ENCODE measurements at regions not wholly inside any gene's neighbourhood (a gene's known extent, or its start where the extent isn't known, plus 50 kb on each side); places are given as distances from the start of the nearest gene placed in this dataset.
"Not testable (repeated sequence)": the region's sequence is repeated elsewhere in the genome, so short reads cannot be mapped to it uniquely, and the experiment has no call there.

DNA sequence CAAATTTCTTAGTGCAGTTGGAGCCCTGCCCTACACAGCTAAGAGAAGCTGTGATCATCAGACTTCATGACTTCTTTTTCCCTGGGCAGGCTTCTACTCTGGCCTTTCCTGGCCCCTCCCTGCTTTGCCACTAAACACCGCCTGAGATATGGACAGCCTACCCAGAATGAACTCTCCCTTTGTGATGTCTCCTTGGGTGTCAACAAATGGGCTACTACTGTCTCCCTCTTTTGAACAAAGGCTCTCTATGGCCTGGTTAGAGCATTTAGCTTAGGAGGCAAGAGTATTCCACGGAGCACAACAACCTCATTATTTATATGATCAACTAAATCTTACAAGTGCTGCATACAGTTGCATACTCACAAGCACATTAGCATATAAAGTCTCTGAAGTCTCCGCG is 127.6 kb upstream of the HCCS start:
- no peaks in the 10 kb centered on the region for H3K36me3 Mint-ChIP-seq
- no peaks in the 10 kb centered on the region for H3K4me1 Mint-ChIP-seq
- peaks cover 0 to 6% (median 2%) of the 10 kb centered on the region in 3 donors for H3K27me3 Mint-ChIP-seq (ENCODE audit: low read depth in 3 of 3)
- no peak for DNase-seq
- H3K9me3 Mint-ChIP-seq, result peaks cover 7 to 15% (median 9%) of the 10 kb centered on the region in 6 donors
- H3K27ac Mint-ChIP-seq, result no peak overlapping the region
- no peak overlapping the region for H3K4me3 Mint-ChIP-seq

DNA sequence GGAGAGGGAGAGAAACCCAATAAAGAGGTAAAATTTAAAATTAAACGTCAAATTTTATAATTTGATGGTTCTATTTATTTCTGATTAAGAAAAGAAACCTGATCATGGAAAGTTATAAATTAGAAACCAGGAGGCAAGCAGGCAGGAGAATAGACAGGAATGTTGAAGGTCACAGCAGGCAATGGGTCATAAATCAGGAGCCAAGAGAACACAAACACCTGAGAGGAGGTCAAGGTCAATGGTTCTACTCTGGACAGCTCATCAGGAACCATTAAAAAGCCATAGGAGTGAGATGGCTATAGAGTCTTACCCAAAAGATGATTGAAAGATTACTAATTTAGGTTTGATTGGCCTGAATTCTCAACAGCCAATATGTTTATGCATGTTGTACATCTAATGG is 126.9 kb upstream of the HCCS start:
- peaks cover 7 to 12% (median 9%) of the 10 kb centered on the region in 6 donors for H3K9me3 Mint-ChIP-seq
- H3K4me3 Mint-ChIP-seq, result no peak overlapping the region
- no peaks in the 10 kb centered on the region for H3K36me3 Mint-ChIP-seq
- peaks cover 0 to 4% (median 2%) of the 10 kb centered on the region in 3 donors for H3K27me3 Mint-ChIP-seq (ENCODE audit: low read depth in 3 of 3)
- H3K4me1 Mint-ChIP-seq, result no peaks in the 10 kb centered on the region
- DNase-seq, result no peak
- H3K27ac Mint-ChIP-seq, result no peak overlapping the region

DNA sequence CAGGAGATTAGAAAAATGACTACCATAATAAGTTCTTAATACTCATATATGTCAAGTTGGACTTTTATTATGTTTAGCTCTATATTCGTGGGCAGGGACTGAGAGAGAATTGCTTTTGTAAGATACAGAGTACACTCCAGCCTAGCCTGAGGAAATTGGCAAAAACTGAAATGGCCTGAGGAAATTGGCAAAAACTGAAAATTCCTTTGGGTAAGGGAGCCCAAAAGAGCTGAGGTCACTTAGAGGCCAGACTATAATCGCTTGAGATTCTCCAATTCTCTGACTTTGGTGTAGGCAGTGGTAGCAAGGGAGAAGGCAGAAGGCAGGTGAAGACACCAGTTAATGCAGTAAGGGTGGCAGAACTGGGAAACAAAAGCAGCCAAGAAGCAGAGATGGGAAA is 124.5 kb upstream of the HCCS start:
- H3K4me1 Mint-ChIP-seq, result no peaks in the 10 kb centered on the region
- H3K27me3 Mint-ChIP-seq (ENCODE audit: low read depth in 3 of 3), result peaks cover 0 to 6% (median 4%) of the 10 kb centered on the region in 3 donors
- H3K4me3 Mint-ChIP-seq, result no peak overlapping the region
- no peak for DNase-seq
- H3K27ac Mint-ChIP-seq, result no peak overlapping the region
- no peaks in the 10 kb centered on the region for H3K36me3 Mint-ChIP-seq
- H3K9me3 Mint-ChIP-seq, result peaks cover 4 to 15% (median 8%) of the 10 kb centered on the region in 6 donors

DNA sequence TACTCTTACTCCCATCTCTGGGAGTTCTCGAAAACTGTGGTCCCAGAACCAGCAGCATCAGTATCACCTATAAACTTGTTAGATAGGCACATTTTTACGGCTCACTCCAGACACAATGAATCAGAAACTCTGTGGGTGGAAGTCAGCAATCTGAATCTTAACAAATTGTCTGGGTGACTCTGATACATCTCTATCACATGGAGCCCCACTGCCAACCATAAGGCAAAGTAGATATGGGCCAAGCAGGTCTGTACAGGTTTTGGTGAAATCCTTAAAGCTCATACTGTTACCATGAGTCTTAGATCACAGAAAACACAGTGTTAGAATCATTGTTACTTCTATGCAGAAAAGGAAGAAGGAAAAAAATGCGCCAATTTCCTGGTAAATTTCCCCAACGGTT is 122.5 kb upstream of the HCCS start:
- no peaks in the 10 kb centered on the region for H3K36me3 Mint-ChIP-seq
- peaks cover 0 to 6% (median 4%) of the 10 kb centered on the region in 3 donors for H3K27me3 Mint-ChIP-seq (ENCODE audit: low read depth in 3 of 3)
- peaks cover 4 to 18% (median 10%) of the 10 kb centered on the region in 6 donors for H3K9me3 Mint-ChIP-seq
- H3K4me3 Mint-ChIP-seq, result no peak overlapping the region
- H3K27ac Mint-ChIP-seq, result no peak overlapping the region
- H3K4me1 Mint-ChIP-seq, result no peaks in the 10 kb centered on the region
- no peak for DNase-seq

DNA sequence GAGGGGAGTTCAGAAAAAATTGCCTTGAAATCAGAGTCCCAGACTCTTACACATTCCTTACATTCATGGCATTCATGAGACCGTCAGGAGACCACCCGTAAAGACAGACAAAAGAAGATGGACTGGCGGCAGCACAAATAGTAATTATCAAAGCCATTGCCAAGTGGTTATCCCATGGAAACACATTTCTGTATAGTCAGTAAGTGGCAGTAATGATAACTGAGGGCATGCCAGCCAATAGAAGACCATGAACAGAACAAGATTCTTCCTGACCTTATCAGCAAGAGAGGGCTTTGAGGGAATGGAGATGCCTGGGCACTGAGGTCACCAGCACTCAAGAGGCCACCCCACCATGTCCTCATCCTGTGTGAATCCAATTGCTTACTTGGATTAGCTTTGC is 121.7 kb upstream of the HCCS start:
- no peaks in the 10 kb centered on the region for H3K36me3 Mint-ChIP-seq
- no peak for DNase-seq
- peaks cover 4 to 18% (median 10%) of the 10 kb centered on the region in 6 donors for H3K9me3 Mint-ChIP-seq
- peaks cover 0 to 6% (median 3%) of the 10 kb centered on the region in 3 donors for H3K27me3 Mint-ChIP-seq (ENCODE audit: low read depth in 3 of 3)
- H3K4me1 Mint-ChIP-seq, result no peaks in the 10 kb centered on the region
- H3K27ac Mint-ChIP-seq, result no peak overlapping the region
- no peak overlapping the region for H3K4me3 Mint-ChIP-seq

DNA sequence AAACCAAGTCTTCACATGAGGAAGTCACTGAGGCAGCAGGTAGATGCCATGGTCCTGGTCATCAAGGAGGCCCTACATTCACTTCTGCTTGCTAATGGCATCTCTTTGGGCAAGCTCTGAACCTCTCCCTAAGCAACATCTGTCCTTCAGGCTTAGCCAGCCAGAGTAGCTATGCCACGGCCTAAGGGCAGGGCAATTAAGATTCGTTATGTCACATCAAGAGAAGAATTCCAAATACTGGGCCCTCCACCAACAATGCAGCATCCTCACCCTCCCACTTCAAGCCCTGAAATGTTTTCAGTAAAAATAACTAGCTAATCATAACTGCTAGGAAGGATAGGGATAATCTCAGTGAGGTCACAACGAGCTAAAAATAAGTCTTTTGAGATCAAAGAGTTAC is 120.7 kb upstream of the HCCS start:
- Mint-ChIP-seq H3K4me1 (no peaks in the 10 kb centered on the region), H3K27ac (no peak overlapping the region), H3K27me3 (ENCODE audit: low read depth in 3 of 3) (peaks cover 0 to 6% (median 3%) of the 10 kb centered on the region in 3 donors), H3K4me3 (no peak overlapping the region), H3K9me3 (peaks cover 2 to 18% (median 9%) of the 10 kb centered on the region in 6 donors), H3K36me3 (no peaks in the 10 kb centered on the region)
- no peak for DNase-seq

DNA sequence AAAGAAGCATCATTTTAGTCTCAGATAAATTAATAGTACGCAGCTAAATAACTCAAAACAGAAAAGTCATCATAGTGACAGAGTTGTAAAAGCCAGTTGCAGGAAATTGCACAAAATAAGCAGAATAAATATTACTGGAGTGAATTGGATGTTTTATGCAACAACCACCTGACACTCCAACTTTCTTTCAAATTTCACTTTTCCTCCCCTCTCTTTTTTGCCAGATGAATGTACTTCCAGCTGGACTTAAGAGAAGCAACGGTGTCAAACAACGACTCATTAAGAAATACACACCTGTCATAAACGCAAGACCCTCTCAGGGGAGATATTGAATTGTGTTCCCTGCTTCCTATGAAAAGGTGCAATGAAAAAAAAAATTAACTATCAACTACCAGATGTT is 120.2 kb upstream of the HCCS start:
- Mint-ChIP-seq H3K4me1 (no peaks in the 10 kb centered on the region), H3K27ac (no peak overlapping the region), H3K4me3 (no peak overlapping the region), H3K9me3 (peaks cover 2 to 18% (median 9%) of the 10 kb centered on the region in 6 donors), H3K27me3 (ENCODE audit: low read depth in 3 of 3) (peaks cover 0 to 6% (median 3%) of the 10 kb centered on the region in 3 donors), H3K36me3 (no peaks in the 10 kb centered on the region)
- DNase-seq, result no peak

DNA sequence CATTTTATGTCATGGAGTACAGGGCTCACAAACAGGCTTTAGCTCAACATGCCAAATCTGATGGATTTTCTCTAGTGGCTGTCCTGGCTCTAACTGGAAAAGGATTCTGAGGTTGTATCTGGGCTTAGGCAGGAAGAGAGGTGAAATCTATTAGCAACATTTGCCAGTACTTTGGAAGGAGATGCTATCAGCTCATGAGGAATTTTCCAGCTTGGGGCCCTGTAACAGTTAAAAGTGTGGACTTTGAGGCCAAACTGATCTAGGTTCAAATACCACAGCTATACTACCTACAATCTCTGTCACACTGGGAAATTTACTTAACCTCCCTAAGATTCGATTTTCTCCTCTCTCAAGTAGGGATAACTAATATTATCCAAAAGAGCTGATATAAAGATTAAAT is 119.0 kb upstream of the HCCS start:
- peaks cover 0 to 18% (median 10%) of the 10 kb centered on the region in 6 donors for H3K9me3 Mint-ChIP-seq
- no peak overlapping the region for H3K27ac Mint-ChIP-seq
- DNase-seq, result no peak
- H3K36me3 Mint-ChIP-seq, result no peaks in the 10 kb centered on the region
- peaks cover 0 to 6% (median 0%) of the 10 kb centered on the region in 3 donors for H3K27me3 Mint-ChIP-seq (ENCODE audit: low read depth in 3 of 3)
- no peak overlapping the region for H3K4me3 Mint-ChIP-seq
- no peaks in the 10 kb centered on the region for H3K4me1 Mint-ChIP-seq

DNA sequence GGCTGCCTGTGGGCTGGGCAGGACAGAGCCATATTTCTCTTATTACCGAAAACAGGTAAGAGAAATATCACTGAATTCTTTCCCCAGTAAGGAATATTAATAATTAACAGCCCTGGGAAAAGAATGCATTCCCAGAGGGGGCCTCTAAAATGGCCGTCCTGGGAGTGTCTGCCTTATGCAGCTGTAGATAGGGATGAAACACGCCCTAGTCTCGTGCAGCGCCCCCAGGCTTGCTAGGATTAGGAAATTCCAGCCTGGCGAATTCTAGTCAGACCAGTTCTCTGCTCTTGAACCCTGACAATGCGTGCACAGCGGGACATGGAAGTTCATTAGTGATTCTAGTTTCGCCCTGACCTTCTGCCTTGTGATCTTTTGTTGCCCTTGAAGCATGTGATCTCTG is 104.1 kb upstream of the HCCS start:
- not testable (repeated sequence) for H3K4me1 Mint-ChIP-seq, DNase-seq, H3K4me3 Mint-ChIP-seq, H3K36me3 Mint-ChIP-seq, H3K27ac Mint-ChIP-seq
- peaks cover 0 to 12% (median 10%) of the 10 kb centered on the region in 6 donors for H3K9me3 Mint-ChIP-seq
- H3K27me3 Mint-ChIP-seq (ENCODE audit: low read depth in 3 of 3), result peaks cover 0 to 11% (median 3%) of the 10 kb centered on the region in 3 donors

DNA sequence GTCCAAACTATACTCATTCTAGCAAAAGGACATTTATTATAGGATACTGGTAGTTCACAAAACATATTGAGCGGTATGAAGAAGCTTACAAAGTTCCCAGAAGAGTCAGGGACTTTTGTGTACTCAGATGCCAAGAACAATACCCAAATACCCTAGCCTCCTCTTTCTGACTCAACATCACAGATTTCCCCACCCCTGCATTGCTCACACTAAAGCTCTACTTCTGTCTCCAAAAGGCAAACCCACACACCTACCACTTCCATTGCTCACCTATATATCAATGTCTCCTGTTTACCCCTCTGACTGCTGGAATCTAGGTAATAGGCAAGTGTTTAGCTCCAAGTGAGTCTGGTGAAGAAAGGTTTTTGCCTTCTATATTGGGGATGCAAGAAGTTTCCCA is 100.7 kb upstream of the HCCS start:
- DNase-seq, result no peak
- no peaks in the 10 kb centered on the region for H3K4me1 Mint-ChIP-seq
- H3K27ac Mint-ChIP-seq, result no peak overlapping the region
- H3K4me3 Mint-ChIP-seq, result no peak overlapping the region
- H3K9me3 Mint-ChIP-seq, result peaks cover 0 to 17% (median 8%) of the 10 kb centered on the region in 6 donors
- peaks cover 0 to 9% (median 5%) of the 10 kb centered on the region in 3 donors for H3K27me3 Mint-ChIP-seq (ENCODE audit: low read depth in 3 of 3)
- H3K36me3 Mint-ChIP-seq, result no peaks in the 10 kb centered on the region

DNA sequence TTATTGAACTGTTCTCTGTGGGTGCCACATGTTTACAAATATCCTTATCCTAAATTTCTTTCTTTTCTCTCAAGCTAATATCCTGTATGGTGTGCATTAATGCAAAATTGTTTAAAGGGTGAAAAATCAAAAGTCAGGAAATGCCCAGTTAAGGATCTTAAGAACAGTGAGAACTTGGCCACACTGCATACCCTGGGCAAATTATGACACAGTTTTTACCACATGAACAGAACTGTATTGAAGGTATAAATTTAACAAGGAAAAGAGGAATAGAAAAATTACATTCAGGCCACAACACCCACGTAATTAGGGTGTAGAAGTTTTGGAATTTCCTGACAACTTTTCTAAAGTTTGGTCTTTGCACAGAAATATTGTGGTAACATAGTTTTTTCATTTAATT is 94.4 kb upstream of the HCCS start:
- Mint-ChIP-seq H3K4me3 (no peak overlapping the region), H3K27ac (no peak overlapping the region), H3K4me1 (no peaks in the 10 kb centered on the region), H3K27me3 (ENCODE audit: low read depth in 3 of 3) (peaks cover 0 to 1% (median 0%) of the 10 kb centered on the region in 3 donors), H3K9me3 (peaks cover 0 to 7% (median 3%) of the 10 kb centered on the region in 6 donors), H3K36me3 (no peaks in the 10 kb centered on the region)
- no peak for DNase-seq

DNA sequence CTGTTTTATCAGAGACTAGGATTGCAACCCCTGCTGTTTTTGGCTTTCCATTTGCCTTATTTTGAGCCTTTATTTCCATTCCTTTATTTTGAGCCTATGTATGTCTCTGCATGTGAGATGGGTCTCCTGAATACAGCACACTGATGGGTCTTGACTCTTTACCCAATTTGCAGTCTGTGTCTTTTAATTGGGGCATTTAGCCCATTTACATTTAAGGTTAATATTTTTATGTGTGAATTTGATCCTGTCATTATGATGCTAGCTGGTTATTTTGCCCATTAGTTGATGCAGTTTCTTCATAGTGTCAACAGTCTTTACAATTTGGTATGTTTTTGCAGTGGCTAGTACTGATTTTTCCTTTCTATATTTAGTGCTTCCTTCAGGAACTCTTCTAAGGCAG is 88.5 kb upstream of the HCCS start:
- H3K4me3 Mint-ChIP-seq; H3K27ac Mint-ChIP-seq; H3K27me3 Mint-ChIP-seq (ENCODE audit: low read depth in 3 of 3); DNase-seq; H3K4me1 Mint-ChIP-seq; H3K36me3 Mint-ChIP-seq: not testable (repeated sequence)
- H3K9me3 Mint-ChIP-seq, result peaks cover 0 to 11% (median 4%) of the 10 kb centered on the region in 6 donors

DNA sequence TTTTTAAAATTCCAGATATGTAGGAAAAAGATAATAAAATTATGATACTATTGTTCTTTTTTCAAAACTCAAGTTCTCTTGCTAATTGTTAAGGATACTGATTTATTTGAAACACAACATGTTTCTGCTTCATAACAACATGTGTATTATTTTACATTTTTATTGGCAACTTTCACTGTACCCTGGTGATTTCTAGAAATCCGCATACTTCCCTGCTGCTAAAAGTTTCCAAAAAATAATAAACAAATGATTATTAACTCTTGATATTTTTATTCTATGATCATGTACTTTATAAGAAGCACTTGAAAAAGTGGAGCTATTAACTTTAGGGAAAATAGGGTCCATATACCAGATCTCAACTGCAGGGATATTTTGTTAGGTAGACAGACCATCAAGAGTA is 71.2 kb upstream of the HCCS start:
- no peak for DNase-seq
- no peak overlapping the region for H3K4me3 Mint-ChIP-seq
- H3K27ac Mint-ChIP-seq, result no peak overlapping the region
- peaks cover 0 to 3% (median 0%) of the 10 kb centered on the region in 3 donors for H3K27me3 Mint-ChIP-seq (ENCODE audit: low read depth in 3 of 3)
- H3K9me3 Mint-ChIP-seq, result peaks cover 0 to 5% (median 3%) of the 10 kb centered on the region in 6 donors
- no peaks in the 10 kb centered on the region for H3K36me3 Mint-ChIP-seq
- no peaks in the 10 kb centered on the region for H3K4me1 Mint-ChIP-seq

DNA sequence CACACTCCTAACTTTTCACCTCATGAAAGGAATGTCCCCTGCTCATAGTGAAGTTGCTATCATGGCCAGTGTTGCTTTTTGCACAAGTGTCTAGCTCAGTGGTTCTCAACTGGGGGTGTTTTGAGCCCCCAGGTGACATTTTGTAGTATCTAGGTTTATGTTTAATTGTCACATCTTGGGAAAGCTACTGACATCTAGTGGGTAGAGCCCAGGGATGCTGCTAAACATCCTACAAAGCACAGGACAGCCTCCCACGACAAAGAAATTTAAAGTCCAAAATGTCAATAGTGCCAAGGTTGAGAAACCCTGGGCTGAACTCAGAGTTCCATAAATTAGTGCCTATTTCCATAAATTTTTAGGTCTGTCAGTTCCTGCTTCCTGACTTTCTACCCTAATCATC is 70.7 kb upstream of the HCCS start:
- no peaks in the 10 kb centered on the region for H3K4me1 Mint-ChIP-seq
- peaks cover 0 to 8% (median 4%) of the 10 kb centered on the region in 6 donors for H3K9me3 Mint-ChIP-seq
- no peaks in the 10 kb centered on the region for H3K36me3 Mint-ChIP-seq
- no peak for DNase-seq
- H3K27ac Mint-ChIP-seq, result no peak overlapping the region
- peaks cover 0 to 3% (median 0%) of the 10 kb centered on the region in 3 donors for H3K27me3 Mint-ChIP-seq (ENCODE audit: low read depth in 3 of 3)
- H3K4me3 Mint-ChIP-seq, result no peak overlapping the region

DNA sequence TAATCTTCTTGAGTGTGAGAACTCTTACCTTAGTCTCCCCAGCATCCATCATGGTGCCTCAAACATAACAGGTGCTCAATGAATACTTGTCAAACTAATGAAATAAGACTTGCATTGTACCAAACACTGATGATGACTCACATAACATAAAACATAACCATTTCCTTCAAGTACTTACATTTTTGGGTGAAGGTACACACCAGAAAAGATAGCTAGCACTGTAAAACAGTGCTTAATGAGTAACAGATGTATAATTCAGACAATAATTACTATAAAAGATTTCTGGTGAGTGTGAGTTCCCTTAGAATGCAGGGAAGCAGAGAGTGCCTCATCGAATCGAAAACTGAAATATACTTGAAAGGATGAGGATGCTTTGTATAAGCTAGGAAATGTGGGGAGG is 70.1 kb upstream of the HCCS start:
- Mint-ChIP-seq H3K4me3 (no peak overlapping the region), H3K36me3 (no peaks in the 10 kb centered on the region), H3K27ac (no peak overlapping the region), H3K9me3 (peaks cover 0 to 14% (median 8%) of the 10 kb centered on the region in 6 donors), H3K27me3 (ENCODE audit: low read depth in 3 of 3) (peaks cover 0 to 5% (median 0%) of the 10 kb centered on the region in 3 donors), H3K4me1 (no peaks in the 10 kb centered on the region)
- no peak for DNase-seq
